ENCODE measurements at regions not wholly inside any gene's neighbourhood (a gene's known extent, or its start where the extent isn't known, plus 50 kb on each side); places are given as distances from the start of the nearest gene placed in this dataset.

DNA sequence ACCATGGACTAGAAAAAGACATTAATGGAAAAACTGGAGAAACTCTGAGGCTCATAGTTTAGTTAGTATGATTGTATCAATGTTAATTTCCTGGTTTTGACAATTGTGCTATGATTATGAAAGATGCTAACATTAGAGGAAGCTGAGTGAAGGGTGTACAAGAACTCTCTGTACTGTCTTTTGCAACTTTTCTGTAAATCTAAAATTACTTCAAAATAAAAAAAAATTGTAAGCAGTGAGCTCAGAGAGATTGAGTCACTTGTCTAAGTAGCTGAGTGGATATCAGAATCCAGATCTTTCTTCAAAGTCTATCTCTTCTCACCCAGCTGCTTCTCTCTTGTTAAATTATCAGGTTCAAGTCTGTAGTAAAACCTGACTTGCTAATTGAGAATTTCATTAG, 181.1 kb downstream of the PLCE1 start:
- no peak for TF ChIP-seq CTCF (IDR thresholded peaks at IDR 0.05)
- H3K4me1 Mint-ChIP-seq: no peaks in the 10 kb centered on the region
- Histone ChIP-seq H2AFZ (ENCODE audit: insufficient read depth, low read depth, low read length, poor library complexity, severe bottlenecking) (no peak overlapping the region), H3K9ac (ENCODE audit: insufficient read depth, low read length, poor library complexity, severe bottlenecking) (no peak overlapping the region), H3K4me1 (ENCODE audit: control insufficient read depth in 1 of 2, insufficient read depth in 2 of 2, low read length in 2 of 2) (no peaks in the 10 kb centered on the region), H3K4me2 (replicated peaks; ENCODE audit: extremely low read depth, low read length, poor library complexity, severe bottlenecking) (no peak overlapping the region), H3K36me3 (replicated peaks in 1 of 2; ENCODE audit: control insufficient read depth in 1 of 2, insufficient read depth in 2 of 2, low read length in 2 of 2) (no peaks in the 10 kb centered on the region), H3K9me3 (replicated peaks in 1 of 2; ENCODE audit: control insufficient read depth in 1 of 2, insufficient read depth in 1 of 2, low read length in 2 of 2) (no peaks in the 10 kb centered on the region), H3K79me2 (ENCODE audit: insufficient read depth, low read length) (no peaks in the 10 kb centered on the region), H4K20me1 (ENCODE audit: insufficient read depth, low read length) (no peaks in the 10 kb centered on the region), H3K27me3 (ENCODE audit: control insufficient read depth in 2 of 2, insufficient read depth in 2 of 2, low read length in 2 of 2) (no peaks in the 10 kb centered on the region), H3K4me3 (replicated peaks in 1 of 3; ENCODE audit: low read depth in 2 of 3, low read length in 3 of 3) (no peak overlapping the region), H3K27ac (ENCODE audit: low read depth in 1 of 2, low read length in 2 of 2) (no peak overlapping the region)
- H3K27me3 Mint-ChIP-seq (ENCODE audit: low read depth in 3 of 3): peaks cover 3 to 4% (median 4%) of the 10 kb centered on the region in 3 donors
- DNase-seq: no peak
- no peak overlapping the region for H3K27ac Mint-ChIP-seq
- intact Hi-C loops (cut with micrococcal nuclease): no loop called here
- H3K36me3 Mint-ChIP-seq: no peaks in the 10 kb centered on the region
- no peak overlapping the region for H3K4me3 Mint-ChIP-seq
- H3K9me3 Mint-ChIP-seq: peaks cover 0 to 5% (median 0%) of the 10 kb centered on the region in 7 donors

DNA sequence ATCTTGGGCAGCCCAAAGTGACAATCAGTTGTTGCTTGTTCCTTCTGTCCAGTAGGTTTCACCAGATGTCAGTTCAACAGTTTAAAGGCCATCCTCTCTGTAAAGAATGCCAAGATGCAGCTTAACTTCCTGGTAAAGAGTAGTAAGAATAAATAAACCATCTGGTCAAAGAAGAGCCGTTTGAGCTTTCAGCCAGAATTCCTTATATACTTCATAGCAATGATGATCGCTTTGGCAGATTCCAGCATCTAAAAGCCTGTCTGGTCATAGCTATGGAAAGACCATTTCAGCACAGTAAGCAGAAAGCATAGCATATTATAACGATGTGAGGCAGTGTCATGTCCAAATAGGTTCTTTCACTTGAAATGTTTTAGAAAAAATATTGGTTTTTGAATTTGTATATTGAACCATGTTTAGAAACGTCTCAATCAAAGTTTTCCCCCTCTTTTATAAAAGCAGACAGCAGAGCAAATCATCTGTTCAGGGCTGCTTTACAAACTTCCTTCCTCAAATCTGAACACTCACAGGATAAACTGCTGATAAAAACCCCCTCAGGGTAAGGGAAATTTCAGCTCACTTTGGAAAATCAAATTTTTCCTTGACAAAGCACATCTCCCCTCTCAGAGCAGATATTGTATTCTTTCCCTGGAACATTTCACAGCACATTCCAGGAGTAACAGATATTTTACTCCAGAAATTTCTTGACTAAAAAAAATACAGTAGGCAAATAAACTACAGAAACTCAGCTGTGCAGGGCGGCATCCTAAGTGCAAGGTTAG, 184.1 kb downstream of the NOC3L start:
- no peaks in the 10 kb centered on the region for H3K4me1 ChIP-seq (ENCODE audit: control insufficient read depth in 1 of 2, insufficient read depth in 2 of 2, low read length in 2 of 2)
- no peak overlapping the region for H3K9ac ChIP-seq (ENCODE audit: insufficient read depth, low read length, poor library complexity, severe bottlenecking)

More for the DNA sequence above, 184.1 kb downstream of the NOC3L start:
- Histone ChIP-seq H2AFZ (ENCODE audit: insufficient read depth, low read depth, low read length, poor library complexity, severe bottlenecking) (no peak overlapping the region), H3K27me3 (ENCODE audit: control insufficient read depth in 2 of 2, insufficient read depth in 2 of 2, low read length in 2 of 2) (no peaks in the 10 kb centered on the region), H3K4me2 (replicated peaks; ENCODE audit: extremely low read depth, low read length, poor library complexity, severe bottlenecking) (no peak overlapping the region), H3K9me3 (replicated peaks in 1 of 2; ENCODE audit: control insufficient read depth in 1 of 2, insufficient read depth in 1 of 2, low read length in 2 of 2) (no peaks in the 10 kb centered on the region), H3K4me3 (replicated peaks in 1 of 3; ENCODE audit: low read depth in 2 of 3, low read length in 3 of 3) (no peak overlapping the region), H3K27ac (ENCODE audit: low read depth in 1 of 2, low read length in 2 of 2) (no peak overlapping the region), H3K79me2 (ENCODE audit: insufficient read depth, low read length) (no peaks in the 10 kb centered on the region), H4K20me1 (ENCODE audit: insufficient read depth, low read length) (no peaks in the 10 kb centered on the region), H3K36me3 (replicated peaks in 1 of 2; ENCODE audit: control insufficient read depth in 1 of 2, insufficient read depth in 2 of 2, low read length in 2 of 2) (no peaks in the 10 kb centered on the region)
- TF ChIP-seq CTCF (IDR thresholded peaks at IDR 0.05): no peak
- Mint-ChIP-seq H3K27ac (no peak overlapping the region), H3K27me3 (ENCODE audit: low read depth in 3 of 3) (peaks cover 0 to 6% (median 1%) of the 10 kb centered on the region in 3 donors), H3K36me3 (no peaks in the 10 kb centered on the region), H3K9me3 (no peaks in the 10 kb centered on the region), H3K4me1 (no peaks in the 10 kb centered on the region), H3K4me3 (no peak overlapping the region)
- intact Hi-C loops (cut with micrococcal nuclease): no loop called here
- WGBS (ENCODE audit: insufficient coverage): 100% methylated on average over 2 of the region's 5 CpGs
- DNase-seq: no peak

All from CD14-positive monocyte (primary cell).